GM19468 (cell line): ENCODE measurements at regions not wholly inside any gene's neighbourhood (a gene's known extent, or its start where the extent isn't known, plus 50 kb on each side); places are given as distances from the start of the nearest gene placed in this dataset.
"Not testable (repeated sequence)": the region's sequence is repeated elsewhere in the genome, so short reads cannot be mapped to it uniquely, and the experiment has no call there.

Experiments
- ATAC-seq: cut with Tn5 transposase; IDR thresholded peaks from one replicate; pipeline ENCODE4 v1.9.1; 2021; ENCODE audit warnings: mild to moderate bottlenecking, moderate library complexity, moderate number of reproducible peaks; ENCODE audit not compliant: unreplicated experiment; ENCODE audit errors: extremely low read depth

DNA sequence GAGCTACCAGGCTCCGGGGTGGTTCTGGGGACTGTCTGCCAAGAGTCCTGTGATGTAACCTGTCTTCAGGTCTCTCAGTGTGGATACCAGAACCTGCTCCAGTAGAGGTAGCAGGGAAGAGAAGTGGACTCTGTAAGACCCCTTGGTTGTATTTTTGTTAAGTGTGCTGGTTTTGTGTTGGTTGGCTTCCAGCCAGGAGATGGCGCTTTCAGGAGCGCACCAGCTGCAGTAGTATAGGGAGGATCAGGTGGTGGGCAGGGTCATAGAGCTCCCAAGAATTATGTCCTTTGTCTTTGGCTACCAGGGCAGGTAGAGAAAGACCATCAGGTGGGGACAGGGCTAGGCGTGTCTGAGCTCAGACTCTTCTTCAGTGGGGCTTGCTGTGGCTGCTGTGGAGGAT is 1147.2 kb upstream of the ADGRL4 start:
- no peak for ATAC-seq

DNA sequence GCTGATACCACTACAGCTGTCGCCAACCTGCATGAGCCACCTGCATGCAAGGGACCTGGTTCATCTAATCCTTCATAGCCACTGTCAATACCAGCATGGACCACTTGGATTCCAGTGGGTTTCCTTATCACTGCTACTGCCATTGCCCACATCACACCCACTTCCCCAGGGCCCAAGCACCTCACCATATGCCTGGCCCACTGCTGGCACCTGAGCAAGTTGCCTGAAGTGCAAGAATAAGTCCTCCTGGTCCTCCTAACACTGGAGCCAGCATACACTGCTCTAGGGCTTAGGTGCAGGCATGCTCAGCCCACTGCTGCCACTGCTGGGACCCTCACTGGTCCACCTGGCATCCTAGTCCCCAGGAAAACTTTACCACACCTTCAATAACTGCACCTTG is 1136.8 kb upstream of the ADGRL4 start:
- no peak for ATAC-seq

DNA sequence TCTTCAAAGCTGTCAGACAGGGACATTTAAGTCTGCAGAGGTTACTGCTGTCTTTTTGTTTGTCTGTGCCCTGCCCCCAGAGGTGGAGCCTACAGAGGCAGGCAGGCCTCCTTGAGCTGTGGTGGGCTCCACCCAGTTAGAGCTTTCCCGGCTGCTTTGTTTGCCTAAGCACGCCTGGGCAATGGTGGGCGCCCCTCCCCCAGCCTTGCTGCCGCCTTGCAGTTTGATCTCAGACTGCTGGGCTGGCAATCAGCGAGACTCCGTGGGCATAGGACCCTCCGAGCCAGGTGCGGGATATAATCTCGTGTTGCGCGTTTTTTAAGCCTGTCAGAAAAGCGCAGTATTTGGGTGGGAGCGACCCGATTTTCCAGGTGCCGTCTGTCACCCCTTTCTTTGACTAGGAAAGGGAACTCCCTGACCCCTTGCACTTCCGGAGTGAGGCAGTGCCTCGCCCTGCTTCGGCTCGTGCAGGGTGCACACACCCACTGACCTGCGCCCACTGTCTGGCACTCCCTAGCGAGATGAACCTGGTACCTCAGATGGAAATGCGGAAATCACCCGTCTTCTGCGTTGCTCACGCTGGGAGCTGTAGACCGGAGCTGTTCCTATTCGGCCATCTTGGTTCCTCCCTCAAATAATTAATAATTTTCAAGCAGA is 1131.5 kb upstream of the ADGRL4 start:
- not testable (repeated sequence) for ATAC-seq

DNA sequence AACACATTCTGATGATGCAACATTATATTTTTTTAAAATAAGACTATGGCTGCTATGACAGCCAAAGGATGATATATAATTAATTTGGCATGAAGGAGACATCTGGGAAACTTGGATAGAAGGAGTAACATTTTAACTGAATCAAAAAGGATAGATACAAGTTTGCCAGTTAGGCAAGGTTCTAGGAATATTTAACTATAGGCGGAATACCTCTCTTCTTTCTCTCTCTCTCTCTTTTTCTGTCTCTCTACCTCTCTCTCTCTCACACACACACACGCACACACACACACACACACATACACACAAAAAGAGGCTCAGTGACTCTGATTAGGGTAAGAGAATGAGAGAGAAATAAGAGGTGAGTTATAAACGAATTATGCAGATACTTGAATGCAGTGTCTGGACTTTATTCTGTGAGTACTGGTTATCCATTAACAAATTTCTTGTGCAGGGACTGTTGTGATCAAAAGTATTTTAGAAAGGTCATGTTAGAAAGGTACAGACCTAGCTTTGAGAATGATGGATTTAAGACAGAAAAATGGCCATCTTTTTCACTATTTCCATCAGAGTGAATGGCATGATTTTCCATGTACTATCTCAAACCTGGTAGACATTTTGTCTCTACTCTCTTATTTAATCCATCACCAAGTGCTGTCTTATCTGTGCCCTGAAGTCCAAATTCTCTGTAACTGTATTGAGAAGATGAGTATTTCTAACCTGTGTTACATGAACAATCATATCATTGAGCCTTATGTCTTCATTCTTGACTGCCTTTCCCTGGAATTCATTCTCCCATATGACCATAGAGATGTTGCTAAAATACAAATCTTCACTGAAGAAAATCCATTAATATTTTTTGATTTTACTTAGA is 1106.9 kb upstream of the ADGRL4 start:
- ATAC-seq, result no peak

DNA sequence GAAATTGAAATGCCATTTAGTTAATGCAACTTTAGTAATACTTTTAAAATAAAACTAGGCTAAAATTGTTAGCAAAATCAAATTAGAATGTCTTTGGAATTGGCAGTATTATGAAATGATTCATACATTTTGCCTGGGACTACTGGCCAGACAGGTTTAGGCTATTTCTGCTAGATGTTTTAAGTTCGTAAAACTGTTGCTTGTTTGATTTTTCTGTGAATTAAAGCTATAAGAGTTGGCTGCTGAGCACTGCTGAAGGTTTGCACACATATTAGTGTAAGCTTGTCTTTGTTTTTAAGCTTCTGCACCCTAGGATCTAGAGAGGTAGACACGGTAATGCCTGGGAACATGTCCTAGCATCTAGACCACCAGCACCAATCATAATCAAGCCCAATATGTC is 1094.6 kb upstream of the ADGRL4 start:
- no peak for ATAC-seq

DNA sequence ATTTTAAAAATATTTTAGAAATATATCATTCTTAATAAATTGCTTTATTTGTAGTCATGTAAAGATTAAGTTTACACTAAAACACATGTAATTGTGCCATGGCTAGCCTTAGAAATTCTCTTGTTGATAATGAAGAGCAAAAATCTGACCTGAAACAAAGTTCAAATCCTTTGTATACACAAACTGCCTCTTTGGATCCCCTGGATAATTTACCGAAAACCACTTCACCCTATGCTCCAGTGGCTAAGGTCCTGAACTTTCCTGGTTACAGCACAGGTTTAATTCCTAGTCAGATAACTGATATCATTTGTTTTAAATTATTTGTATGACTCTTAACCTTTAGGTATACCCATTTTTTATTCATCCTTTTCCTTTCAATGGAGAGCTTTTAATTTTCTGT is 1093.2 kb upstream of the ADGRL4 start:
- no peak for ATAC-seq

DNA sequence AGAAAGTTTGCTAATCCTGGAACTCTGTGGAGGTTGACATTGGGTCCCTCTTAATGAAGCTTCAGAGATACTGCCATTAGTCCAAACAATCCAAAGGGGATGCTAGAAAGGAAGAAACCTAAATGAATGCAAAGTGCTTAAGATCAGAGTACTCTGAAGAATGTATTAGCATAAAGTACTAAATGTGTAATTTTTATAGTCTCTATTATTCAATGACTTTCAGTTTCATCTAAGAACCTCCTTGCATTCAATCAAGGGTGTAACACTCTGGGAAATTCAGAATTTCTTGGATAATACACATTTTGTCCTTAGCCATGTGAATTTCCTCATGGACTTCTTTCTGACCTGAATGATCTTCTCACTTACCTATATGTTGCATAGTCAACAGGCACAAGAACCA is 1078.5 kb upstream of the ADGRL4 start:
- ATAC-seq, result no peak

DNA sequence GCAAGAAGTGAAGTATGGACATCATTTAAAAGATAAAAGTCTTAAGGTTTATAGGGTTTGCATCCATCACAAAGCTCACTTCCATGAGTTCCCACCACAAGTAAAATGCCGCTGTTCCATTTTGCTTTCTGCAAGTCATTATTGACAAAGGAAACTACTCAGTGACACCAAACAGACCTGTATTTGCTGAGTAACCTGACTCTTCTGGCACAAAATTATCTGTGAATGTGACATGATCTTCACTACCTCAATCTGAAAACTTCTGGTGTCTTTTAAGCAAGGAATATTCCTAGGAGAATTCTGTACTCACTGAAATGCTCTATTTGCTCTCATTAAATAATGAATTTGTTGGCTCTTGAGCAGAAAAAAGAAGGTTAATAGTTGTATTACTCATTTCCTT is 1077.4 kb upstream of the ADGRL4 start:
- ATAC-seq, result no peak

DNA sequence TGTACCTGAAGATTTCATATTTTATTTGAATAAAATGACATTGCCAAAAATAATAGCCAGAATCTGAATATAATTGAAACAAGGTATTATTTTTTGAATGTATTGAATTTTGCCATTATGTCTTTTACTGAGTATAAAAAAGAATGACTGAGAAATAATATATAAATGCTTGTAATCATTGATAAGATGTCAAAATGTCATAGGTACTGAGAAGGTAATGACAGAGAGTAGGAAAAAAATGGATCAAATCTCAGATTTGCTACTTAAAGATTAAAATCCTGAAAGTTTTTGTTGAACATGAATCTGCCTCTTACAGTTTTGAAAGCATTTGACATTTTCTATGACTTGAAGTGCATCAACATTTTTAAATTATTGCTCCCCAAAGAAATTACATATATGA is 1069.9 kb upstream of the ADGRL4 start:
- no peak for ATAC-seq

DNA sequence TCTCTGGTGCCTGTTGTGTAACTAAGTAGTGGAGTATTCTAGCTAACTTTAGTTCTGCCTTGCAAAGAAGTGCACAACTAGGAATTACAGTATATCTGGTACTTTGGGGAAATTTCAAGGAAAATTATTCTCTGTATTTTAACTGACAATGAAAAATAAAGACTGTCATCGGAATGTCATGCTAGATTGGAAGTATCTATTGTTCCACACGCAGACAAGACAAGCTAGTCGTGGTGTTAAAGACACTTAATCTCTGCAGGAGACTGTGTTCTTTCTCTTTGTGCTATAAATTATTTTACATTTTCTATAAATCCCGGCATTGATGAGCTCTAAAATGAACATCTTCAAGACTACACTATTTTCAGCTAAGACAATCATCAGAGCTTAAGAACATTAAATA is 1068.8 kb upstream of the ADGRL4 start:
- ATAC-seq, result no peak

DNA sequence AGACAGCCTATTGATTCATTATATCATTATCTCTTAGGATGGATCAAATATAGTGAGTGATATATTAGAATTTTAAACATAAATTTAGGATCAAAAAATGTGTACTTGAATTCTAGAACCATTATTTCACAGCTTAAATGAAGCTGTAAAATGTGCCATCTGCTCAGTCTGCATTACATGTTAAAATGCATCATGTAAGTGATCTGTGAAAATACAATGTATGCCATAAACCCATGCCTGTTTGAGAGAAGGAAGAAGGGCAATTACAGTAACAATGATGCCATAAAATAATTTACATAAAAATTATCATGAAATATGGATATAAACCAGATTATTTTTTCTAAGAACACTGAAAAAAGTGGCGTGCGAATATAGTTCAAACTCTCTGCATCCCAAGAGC is 1066.0 kb upstream of the ADGRL4 start:
- no peak for ATAC-seq

DNA sequence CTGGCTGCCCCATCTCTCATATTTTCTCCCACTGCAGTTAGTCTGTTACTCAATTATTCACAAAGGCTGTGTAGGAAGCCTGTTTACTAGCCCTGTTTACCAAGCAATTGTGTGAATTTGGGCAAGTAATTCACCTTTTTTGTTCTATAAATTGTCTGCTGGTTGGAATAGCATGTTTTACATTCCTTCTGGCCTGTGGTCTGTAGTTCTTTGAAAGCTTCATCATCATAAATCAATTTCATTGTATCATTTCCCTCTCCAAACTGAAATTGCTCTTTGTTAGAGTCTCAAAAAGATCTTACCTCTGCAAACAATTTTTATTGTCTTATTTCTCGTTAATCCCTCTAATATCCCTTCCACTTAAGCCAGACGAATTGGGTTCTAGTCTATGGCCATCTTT is 1059.5 kb upstream of the ADGRL4 start:
- ATAC-seq, result no peak

DNA sequence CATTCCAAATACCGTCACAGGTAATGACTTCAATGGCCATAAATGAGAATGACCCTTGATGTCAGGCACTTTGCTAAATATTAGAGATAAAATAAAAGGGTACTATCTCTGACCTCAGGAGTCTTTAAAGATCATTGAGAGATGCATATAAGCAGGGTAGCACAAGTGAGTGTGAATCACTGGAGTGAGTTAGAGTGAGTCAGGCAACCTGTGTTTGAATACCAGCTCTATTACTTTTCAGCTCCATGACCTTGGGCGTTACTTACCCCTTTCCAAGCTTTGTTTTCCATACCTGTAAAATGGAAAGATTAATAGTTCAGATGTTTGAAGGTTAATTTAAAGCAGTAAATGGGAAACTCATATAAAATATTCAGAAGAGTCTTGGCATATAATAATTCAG is 1058.0 kb upstream of the ADGRL4 start:
- no peak for ATAC-seq

DNA sequence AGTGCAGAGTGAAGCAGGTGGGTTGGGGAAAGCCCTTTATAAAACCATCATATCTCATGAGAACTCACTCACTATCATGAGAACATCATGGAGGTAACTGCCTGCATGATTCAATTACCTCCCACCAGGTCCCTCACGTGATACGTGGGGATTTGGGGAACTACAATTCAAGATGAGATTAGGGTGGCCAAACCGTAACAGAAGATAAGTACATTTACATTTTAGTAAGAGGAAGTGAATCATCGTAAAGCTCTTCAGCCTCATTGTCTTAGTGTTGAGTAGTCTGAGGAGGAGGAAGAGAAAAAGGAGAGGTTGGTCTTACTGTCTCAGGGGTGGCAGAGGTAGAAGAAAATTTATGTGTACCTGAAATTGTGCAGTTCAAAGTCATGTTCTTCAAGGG is 1053.4 kb upstream of the ADGRL4 start:
- no peak for ATAC-seq

DNA sequence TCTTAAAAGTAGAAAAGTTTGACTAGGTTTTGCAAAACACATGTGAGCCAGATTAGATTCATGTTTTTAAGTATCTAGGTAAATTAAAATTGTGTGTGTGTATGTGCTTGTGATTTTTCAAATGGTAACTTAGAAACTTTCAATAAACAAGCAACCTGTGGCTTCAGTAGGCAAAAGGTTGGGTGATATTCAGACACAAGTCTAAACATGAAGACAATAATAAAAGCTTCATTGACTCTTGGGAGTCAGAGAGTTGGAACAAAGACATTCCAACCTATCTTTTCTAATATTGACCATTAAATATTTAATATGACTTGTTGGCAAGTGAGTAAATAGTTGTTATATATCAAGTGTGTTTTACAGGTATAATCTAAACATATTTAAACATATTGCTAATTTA is 1049.6 kb upstream of the ADGRL4 start:
- no peak for ATAC-seq

DNA sequence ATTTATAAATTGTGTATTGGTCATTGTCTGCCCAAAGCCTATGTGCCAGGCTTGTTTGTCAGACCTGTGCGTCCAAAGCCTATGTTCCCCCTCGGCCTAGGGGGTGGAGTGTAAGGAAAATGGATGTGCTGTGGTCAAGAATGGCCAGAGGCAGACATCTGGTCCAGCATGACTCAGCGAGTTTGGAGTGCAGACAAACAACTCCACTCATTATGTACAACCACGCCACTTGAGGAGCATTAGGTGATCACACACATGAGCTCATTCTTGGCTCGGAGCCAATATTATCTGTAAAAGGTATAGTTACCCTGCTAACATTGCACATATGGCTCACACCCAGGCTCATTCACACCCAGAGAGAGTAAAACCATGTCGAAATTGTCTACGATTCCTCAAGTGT is 1047.6 kb upstream of the ADGRL4 start:
- ATAC-seq, result no peak

DNA sequence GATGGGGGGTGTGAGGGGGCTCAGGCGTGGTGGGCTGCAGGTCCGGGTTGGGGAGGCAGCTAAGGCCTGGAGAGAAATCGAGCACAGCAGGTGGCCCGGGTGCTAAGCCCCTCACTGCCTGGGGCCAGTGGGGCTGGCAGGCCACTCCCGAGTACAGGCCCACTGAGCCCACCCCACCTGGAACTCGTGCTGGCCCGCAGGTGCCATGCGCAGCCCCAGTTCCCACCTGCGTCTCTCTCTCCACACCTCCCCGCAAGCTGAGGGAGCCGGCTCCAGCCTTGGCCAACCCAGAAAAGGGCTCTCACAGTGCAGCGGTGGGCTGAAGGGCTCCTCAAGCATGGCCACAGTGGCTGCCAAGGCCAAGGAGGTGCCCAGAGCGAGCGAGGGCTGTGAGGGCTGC is 1047.1 kb upstream of the ADGRL4 start:
- ATAC-seq, result no peak

DNA sequence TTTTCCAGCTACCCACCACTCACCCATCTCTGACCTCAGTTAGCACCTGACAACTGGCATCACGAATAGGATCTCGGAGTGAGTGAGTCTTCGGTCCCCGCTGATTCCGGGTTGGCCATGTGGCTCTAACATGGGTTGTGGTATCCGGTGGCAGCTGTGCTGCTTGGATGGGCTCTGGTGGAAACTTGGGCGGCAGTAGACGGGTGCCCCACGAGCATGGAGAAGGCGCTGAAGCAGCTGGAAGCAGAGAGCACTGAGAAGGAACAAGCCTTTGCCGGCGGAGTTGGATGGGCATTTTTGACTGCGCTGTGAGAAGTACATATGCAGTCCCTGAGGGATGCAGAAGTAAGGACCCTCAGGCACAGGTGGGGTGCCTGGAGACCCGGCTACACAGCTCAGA is 1044.0 kb upstream of the ADGRL4 start:
- no peak for ATAC-seq

DNA sequence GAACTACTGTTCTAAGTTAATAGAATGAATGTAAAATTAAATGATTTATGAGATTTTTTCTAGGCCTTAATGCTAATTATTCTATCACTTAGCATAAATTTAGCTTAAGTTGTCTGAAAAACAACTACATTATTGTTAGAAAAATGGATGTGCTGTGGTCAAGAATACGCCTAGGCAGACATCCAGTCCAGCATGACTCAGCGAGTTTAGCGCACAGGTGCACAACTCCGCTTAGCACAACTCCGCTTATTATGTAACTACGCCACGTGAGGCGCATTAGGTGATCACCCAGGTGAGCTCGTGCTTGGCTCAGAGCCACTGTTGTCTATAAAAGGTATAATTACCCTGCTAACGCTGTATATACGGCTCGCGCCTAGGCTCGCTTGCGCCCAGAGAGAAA is 1043.6 kb upstream of the ADGRL4 start:
- no peak for ATAC-seq

DNA sequence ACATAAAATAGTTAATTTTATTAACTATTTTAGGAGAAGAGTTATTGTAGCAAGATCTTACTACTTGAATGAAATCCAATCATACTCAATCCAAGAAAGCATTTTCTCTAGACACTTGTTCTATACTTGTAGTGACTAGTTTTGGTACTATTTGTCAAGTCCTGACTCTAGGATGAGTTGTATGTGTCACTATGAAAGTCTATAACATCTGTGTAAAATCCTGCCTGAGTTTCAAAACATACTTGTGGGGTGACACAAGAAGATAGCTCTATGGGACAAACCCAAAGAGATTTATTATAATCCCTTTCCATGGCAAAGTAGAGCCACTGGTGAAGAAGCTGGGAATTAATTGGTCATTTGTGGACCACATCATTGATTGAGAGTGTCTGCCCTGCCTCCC is 1042.2 kb upstream of the ADGRL4 start:
- ATAC-seq, result no peak

DNA sequence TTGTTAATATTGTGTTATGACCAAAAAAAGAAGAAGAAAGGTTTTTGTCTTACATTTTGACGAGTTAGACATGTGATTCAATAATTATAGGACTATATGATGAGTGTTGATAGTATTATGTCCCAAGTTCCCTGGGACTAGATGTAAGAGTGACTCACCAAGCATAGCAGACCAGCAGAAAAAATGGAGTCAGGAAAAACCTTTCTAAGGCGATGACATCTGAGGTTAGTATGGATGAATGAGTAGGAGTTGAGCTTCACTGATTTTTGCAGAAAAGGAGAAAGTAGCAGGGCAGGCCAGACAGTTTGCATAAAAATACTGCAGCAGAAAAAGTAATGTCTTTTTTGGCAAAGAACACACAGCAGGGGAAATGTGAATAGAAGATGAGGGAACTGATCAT is 1041.3 kb upstream of the ADGRL4 start:
- ATAC-seq, result no peak

DNA sequence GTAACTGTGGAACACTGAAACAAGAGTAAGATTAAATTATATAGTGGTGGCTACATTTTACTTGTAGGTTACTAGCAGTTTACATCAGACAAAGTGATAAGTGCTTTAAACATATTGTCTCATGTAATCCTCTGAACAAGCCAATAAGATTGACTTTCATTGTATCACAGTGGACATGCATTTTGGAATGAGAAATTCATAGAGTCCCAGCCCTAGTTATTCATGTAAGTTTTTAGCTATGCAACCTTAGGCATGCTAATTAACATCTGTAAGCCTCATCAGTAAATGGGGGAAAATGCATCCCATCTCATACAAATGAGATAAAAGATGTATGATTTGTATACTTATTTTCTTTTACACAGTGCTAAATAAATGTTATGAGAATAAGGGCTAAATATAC is 1038.1 kb upstream of the ADGRL4 start:
- ATAC-seq, result no peak
